ENCODE measurements at regions not wholly inside any gene's neighbourhood (a gene's known extent, or its start where the extent isn't known, plus 50 kb on each side); places are given as distances from the start of the nearest gene placed in this dataset.

DNA sequence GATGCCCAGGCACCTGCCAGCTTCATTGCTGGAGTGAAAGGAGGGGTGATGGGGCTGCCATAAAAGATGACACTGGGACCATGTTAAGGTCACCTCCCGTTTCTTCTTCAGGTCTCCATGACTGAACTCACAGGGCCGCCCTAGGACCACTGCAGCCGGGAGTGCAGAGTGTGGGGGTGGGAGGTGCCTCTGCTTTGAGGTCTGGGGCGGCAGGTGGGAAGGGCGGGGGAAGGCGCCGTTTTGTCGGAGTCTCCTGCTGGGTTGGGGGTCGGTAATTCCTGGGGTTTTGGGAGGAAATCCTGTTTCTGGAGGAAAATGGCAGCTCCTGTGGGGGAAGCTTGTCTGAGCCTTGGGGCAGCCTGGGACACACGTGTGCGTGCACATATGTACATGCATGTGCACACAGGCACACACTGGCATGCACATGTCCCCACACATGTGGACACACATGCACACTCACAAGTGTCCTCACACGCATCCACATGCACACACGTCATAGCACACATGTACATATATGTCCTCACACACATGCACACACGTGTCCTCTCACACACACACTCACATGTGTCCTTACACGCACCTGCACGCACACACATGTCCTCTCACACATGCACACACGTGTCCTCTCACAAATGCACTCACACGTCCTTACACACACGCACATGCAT, 990.9 kb downstream of the BRD1 start:
- in situ Hi-C loops (cut with MboI; ENCODE audit: low sequenced_read_pairs): no loop called here
- H3K36me3 ChIP-seq (replicated peaks): no peaks in the 10 kb centered on the region
- no peaks in the 10 kb centered on the region for H3K27me3 ChIP-seq (ENCODE audit: low read depth)
- no peaks in the 10 kb centered on the region for H3K4me1 ChIP-seq
- no peak for DNase-seq (ENCODE audit: low spot score in 2 of 2)
- H3K4me3 ChIP-seq: no peak overlapping the region
- H3K9me3 ChIP-seq: no peaks in the 10 kb centered on the region

GRCh38 chr22:48835857-48836672, 991.6 kb downstream of the BRD1 start:
- no peak for DNase-seq (ENCODE audit: low spot score in 2 of 2)
- H3K27me3 ChIP-seq (ENCODE audit: low read depth): no peaks in the 10 kb centered on the region
- H3K4me1 ChIP-seq: no peaks in the 10 kb centered on the region
- in situ Hi-C loops (cut with MboI; ENCODE audit: low sequenced_read_pairs): no loop called here
- H3K9me3 ChIP-seq: no peaks in the 10 kb centered on the region
- H3K4me3 ChIP-seq: no peak overlapping the region
- H3K36me3 ChIP-seq (replicated peaks): no peaks in the 10 kb centered on the region

- Histone ChIP-seq H3K27me3 (ENCODE audit: low read depth) (no peaks in the 10 kb centered on the region), H3K4me3 (no peak overlapping the region), H3K36me3 (replicated peaks) (no peaks in the 10 kb centered on the region), H3K9me3 (no peaks in the 10 kb centered on the region), H3K4me1 (no peaks in the 10 kb centered on the region)
- DNase-seq (ENCODE audit: low spot score in 2 of 2): no peak
- in situ Hi-C loops (cut with MboI; ENCODE audit: low sequenced_read_pairs): no loop called here
Measured at GRCh38 chr22:48835364-48835763, 992.3 kb downstream of the BRD1 start.

DNA sequence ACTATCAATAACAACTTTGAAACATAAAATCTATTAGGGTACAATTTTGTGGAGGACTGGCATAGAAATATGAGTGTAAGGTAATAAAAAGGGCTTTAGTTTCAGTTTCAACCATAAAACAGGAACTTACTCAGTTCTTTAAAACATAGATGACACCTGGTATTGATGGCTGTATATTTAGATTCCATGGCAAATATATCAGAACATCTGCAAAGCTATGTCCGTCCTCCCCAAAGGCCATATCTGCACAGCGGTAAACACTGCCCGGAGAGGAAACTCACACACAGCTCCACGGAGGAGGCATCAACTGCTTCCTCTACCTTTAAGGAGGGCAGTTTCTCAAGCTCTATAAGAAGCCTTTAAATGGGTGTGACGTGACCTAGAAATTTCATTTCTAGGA, 993.3 kb downstream of the BRD1 start:
- in situ Hi-C loops (cut with MboI; ENCODE audit: low sequenced_read_pairs): no loop called here
- H3K9me3 ChIP-seq: no peaks in the 10 kb centered on the region
- H3K4me3 ChIP-seq: no peak overlapping the region
- no peaks in the 10 kb centered on the region for H3K4me1 ChIP-seq
- H3K27me3 ChIP-seq (ENCODE audit: low read depth): no peaks in the 10 kb centered on the region
- no peaks in the 10 kb centered on the region for H3K36me3 ChIP-seq (replicated peaks)
- no peak for DNase-seq (ENCODE audit: low spot score in 2 of 2)

GRCh38 chr22:48832592-48832991, 995.1 kb downstream of the BRD1 start:
- H3K4me3 ChIP-seq: no peak overlapping the region
- H3K36me3 ChIP-seq (replicated peaks): no peaks in the 10 kb centered on the region
- in situ Hi-C loops (cut with MboI; ENCODE audit: low sequenced_read_pairs): no loop called here
- no peaks in the 10 kb centered on the region for H3K4me1 ChIP-seq
- DNase-seq (ENCODE audit: low spot score in 2 of 2): no peak
- H3K9me3 ChIP-seq: no peaks in the 10 kb centered on the region
- H3K27me3 ChIP-seq (ENCODE audit: low read depth): no peaks in the 10 kb centered on the region

DNA sequence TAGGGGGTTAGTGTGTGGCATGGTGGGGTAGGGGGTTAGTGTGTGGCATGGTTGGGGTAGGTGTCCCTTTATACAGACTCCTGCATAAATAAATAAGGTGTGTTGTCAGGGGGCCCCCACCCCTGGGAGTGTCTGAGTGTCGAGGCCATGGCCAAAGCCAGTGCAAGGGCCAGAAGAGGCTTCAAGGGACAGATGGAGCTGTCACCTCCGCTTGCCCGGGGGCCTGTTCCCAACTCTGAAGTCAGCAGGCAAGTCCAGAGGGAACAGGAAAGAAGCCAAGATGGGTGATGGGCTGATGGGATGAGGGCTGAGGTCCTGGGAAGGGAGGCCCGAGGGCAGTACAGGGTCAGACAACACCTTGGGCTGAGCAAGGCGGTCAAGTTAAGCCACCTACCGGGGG, 997.8 kb downstream of the BRD1 start:
- no peaks in the 10 kb centered on the region for H3K36me3 ChIP-seq (replicated peaks)
- no peaks in the 10 kb centered on the region for H3K9me3 ChIP-seq
- H3K4me1 ChIP-seq: no peaks in the 10 kb centered on the region
- DNase-seq (ENCODE audit: low spot score in 2 of 2): no peak
- H3K27me3 ChIP-seq (ENCODE audit: low read depth): no peaks in the 10 kb centered on the region
- in situ Hi-C loops (cut with MboI; ENCODE audit: low sequenced_read_pairs): no loop called here
- no peak overlapping the region for H3K4me3 ChIP-seq

DNA sequence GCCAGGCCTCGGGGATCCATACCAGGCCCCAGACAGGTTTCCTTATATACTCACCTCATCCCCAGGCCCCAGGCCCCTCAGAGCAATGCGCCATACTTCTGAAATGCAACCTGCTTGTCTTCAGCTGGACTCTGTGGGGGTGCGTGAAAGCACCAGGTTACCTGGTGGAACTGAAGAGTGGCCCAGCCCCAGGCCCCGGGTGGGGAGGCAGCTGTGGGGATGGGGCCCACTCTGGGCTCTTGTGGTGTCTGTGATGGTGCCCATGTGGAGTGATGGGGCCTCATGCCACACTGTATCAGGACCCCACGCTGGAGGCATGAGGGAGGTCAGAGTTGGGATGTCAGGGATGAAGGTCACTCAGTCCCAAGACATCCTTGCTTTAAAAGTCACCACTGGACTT, 999.0 kb downstream of the BRD1 start:
- no peak overlapping the region for H3K4me3 ChIP-seq
- DNase-seq (ENCODE audit: low spot score in 2 of 2): no peak
- in situ Hi-C loops (cut with MboI; ENCODE audit: low sequenced_read_pairs): no loop called here
- H3K36me3 ChIP-seq (replicated peaks): no peaks in the 10 kb centered on the region
- H3K4me1 ChIP-seq: no peaks in the 10 kb centered on the region
- H3K9me3 ChIP-seq: no peaks in the 10 kb centered on the region
- no peaks in the 10 kb centered on the region for H3K27me3 ChIP-seq (ENCODE audit: low read depth)

DNA sequence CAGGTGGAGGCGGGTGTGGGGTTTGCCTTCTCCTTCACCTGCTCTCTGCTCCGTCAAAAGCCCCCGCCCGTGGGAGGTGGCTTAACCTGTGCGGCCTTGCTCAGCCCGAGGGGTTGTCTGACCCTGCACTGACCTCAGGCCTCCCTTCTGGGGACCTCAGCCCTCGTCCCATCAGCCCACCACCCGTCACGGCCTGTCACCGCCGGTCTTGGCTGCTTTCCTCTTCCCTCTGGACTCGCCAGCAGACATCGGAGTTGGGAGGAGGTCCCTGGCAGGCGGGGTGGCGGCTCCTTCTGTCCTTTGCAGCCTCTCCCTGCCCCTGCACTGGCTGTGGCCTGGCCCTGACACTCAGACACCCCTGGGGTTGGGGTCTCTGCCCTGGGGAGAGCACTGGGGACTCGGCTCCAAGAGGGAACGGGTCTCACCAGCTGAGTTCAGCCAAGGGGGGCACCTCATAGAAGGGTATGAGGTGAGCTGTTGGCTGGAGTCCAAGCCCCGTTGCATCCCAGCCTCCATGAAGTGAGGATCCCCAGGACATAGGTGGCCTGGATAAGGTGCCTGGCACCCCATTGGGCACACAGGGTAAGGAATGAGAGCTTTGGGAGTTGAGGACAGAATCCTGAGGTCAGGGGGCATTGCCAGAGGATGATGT, 999.6 kb downstream of the BRD1 start:
- no peaks in the 10 kb centered on the region for H3K9me3 ChIP-seq
- H3K27me3 ChIP-seq (ENCODE audit: low read depth): no peaks in the 10 kb centered on the region
- no peak for DNase-seq (ENCODE audit: low spot score in 2 of 2)
- H3K4me1 ChIP-seq: no peaks in the 10 kb centered on the region
- no peaks in the 10 kb centered on the region for H3K36me3 ChIP-seq (replicated peaks)
- in situ Hi-C loops (cut with MboI; ENCODE audit: low sequenced_read_pairs): no loop called here
- no peak overlapping the region for H3K4me3 ChIP-seq

DNA sequence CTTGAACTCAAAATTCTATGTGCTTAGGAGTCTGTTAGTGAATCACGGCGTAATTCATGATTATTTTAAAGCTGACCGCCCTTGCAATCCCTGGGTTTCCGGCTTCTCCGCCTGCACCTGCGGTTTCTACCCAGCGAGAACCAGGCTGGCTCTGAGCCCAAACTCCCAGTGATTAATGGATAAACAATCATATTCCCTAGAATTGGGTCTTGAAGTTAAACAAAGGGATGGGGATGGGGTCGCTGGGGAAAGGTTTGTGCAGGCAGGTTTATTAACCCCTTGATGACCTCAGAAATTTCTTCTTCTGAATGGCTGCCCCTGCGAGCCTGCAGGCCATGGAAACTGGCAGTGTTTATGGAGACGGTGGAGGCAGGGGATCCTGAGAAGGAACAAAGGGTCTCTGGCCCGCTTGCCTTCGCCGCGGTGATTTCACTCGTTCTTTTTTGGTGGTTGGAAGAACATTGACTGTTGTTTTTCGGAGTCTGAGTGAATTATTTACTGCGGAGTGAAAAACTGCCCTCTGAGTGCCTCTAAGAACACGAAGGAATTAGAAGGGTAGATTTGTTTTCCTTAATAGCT, 1000.3 kb downstream of the BRD1 start:
- DNase-seq (ENCODE audit: low spot score in 2 of 2): no peak
- in situ Hi-C loops (cut with MboI; ENCODE audit: low sequenced_read_pairs): no loop called here
- no peaks in the 10 kb centered on the region for H3K4me1 ChIP-seq

DNA sequence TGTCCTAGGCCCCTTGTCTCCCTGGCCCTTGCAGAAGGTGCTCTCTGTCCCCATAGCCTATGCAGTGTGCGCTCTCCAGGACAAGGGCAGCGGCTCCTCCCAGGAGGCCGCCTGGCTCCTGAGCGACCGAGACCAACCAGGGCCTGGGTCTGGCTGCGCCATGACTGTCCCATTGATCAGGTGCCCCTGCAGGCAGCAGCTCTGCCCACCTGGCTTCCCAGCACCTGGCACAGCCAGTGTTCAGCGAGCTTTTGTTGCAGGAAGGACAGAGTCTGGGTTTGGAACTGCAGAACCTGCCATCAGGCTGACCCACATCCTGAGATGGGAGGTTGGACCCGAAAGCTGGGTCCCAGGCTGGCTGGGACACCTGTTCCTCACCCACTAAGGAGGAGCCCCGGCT, 1001.1 kb downstream of the BRD1 start:
- Histone ChIP-seq H3K4me3 (no peak overlapping the region), H3K9me3 (no peaks in the 10 kb centered on the region), H3K27me3 (ENCODE audit: low read depth) (no peaks in the 10 kb centered on the region), H3K4me1 (no peaks in the 10 kb centered on the region), H3K36me3 (replicated peaks) (no peaks in the 10 kb centered on the region)
- in situ Hi-C loops (cut with MboI; ENCODE audit: low sequenced_read_pairs): no loop called here
- DNase-seq (ENCODE audit: low spot score in 2 of 2): no peak

More for the DNA sequence above, 1000.3 kb downstream of the BRD1 start:
- Histone ChIP-seq H3K36me3 (replicated peaks) (no peaks in the 10 kb centered on the region), H3K27me3 (ENCODE audit: low read depth) (no peaks in the 10 kb centered on the region), H3K9me3 (no peaks in the 10 kb centered on the region), H3K4me3 (no peak overlapping the region)

DNA sequence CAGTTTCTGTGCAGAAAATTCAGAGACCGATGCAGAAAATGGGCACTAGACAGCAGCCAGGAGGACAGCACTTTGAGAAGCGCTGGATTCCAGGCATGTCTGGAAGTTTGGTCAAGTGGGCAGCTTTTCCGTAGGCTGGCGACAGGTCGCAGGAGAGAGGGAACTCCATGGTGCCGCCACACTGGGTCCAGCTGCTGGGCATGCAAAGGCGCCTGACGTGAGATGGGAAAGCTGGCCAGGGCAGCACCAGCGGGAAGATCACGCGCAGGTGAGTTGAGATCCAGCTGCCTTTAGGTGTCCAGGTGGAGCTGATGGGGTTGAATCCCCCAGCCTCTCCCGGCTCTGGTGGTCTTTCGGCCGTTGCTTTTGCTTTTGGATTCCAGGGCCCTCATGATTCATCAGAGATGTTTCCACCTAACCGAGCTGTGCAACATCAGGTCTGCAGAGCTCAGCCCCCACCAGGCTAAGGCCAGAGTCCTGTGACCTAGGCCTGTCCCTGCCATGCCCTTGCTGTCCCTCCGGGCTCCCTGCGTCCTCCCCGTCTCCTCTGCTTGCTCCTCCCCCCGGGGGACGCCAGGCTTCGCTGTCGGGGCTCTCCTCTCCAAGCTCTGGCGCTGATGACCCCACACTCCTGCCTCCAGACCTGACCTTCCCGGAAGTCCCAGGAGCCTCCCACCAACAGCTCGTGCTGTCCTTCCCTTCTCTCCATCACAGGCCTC, 1001.7 kb downstream of the BRD1 start:
- H3K4me1 ChIP-seq: no peaks in the 10 kb centered on the region
- no peak for DNase-seq (ENCODE audit: low spot score in 2 of 2)
- no peaks in the 10 kb centered on the region for H3K9me3 ChIP-seq
- no peak overlapping the region for H3K4me3 ChIP-seq
- in situ Hi-C loops (cut with MboI; ENCODE audit: low sequenced_read_pairs): no loop called here
- H3K27me3 ChIP-seq (ENCODE audit: low read depth): no peaks in the 10 kb centered on the region
- H3K36me3 ChIP-seq (replicated peaks): no peaks in the 10 kb centered on the region

DNA sequence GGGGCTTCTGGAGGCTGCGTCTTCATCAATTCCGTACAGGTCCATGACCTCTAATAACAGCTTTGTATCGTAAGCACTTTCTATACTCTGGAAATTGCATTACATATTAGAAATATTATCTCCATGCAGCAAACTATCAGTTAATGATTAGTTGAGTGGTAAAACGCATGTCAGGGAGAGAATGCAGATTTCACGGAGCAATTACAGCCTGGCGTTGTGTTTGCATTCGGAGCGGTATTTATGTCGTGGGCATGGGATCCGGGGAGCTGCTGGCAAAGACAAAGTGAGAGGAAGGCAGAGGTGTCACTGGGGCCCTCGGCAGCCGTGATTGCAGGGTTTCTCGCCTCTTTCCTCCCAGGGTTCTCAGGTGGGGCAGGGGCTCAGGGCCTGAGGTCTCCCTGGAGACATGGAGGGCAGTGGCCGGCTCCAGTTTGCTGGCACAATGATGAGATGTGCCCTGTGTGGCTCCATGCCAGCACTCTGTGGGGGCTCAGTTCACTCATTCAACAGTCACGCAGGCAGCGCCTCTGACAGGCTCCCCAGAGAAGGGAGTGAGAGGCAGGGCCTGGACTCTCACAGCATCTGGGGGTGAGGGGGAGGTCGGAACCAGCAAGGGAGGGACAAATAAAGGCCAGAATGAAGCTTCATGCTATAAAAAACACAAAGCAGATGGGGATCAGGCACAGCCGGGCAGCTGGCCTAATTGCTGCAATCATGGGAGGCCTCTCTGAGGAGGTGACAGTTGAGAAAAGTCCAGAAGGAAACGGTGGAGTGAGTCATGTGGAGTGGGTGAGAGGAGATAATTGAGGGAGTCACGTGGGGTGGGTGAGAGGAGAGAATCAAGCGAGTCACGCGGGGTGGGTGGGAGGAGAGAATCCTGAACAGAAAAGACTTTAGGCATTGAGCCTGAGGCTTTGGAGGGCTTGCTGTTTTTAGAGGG, 1002.7 kb downstream of the BRD1 start:
- Histone ChIP-seq H3K4me1 (no peaks in the 10 kb centered on the region), H3K36me3 (replicated peaks) (no peaks in the 10 kb centered on the region), H3K9me3 (no peaks in the 10 kb centered on the region), H3K4me3 (no peak overlapping the region), H3K27me3 (ENCODE audit: low read depth) (no peaks in the 10 kb centered on the region)
- DNase-seq (ENCODE audit: low spot score in 2 of 2): no peak
- in situ Hi-C loops (cut with MboI; ENCODE audit: low sequenced_read_pairs): no loop called here

- H3K27me3 ChIP-seq (ENCODE audit: low read depth): no peaks in the 10 kb centered on the region
- no peaks in the 10 kb centered on the region for H3K9me3 ChIP-seq
Measured at GRCh38 chr22:48823941-48824340, 1003.7 kb downstream of the BRD1 start.

More at GRCh38 chr22:48823941-48824340, 1003.7 kb downstream of the BRD1 start:
- no peak for DNase-seq (ENCODE audit: low spot score in 2 of 2)
- in situ Hi-C loops (cut with MboI; ENCODE audit: low sequenced_read_pairs): no loop called here
- Histone ChIP-seq H3K4me1 (no peaks in the 10 kb centered on the region), H3K36me3 (replicated peaks) (no peaks in the 10 kb centered on the region), H3K4me3 (no peak overlapping the region)
